ENCODE measurements at regions not wholly inside any gene's neighbourhood (a gene's known extent, or its start where the extent isn't known, plus 50 kb on each side); places are given as distances from the start of the nearest gene placed in this dataset.

- TF ChIP-seq POLR2AphosphoS5 (IDR thresholded peaks at IDR 0.05) (no peak), CTCF (IDR thresholded peaks at IDR 0.05 in 8 of 11, conservative IDR thresholded peaks at IDR 0.05 in 3 of 11) (no peak)
Measured at GRCh38 chr16:72437891-72438290, 265.9 kb upstream of the PMFBP1 start.
